ENCODE measurements at regions not wholly inside any gene's neighbourhood (a gene's known extent, or its start where the extent isn't known, plus 50 kb on each side); places are given as distances from the start of the nearest gene placed in this dataset.
A peak's percentile ranks its signal among the peaks of the same experiment; 100 is the strongest.

GRCh38 chr14:44700184-44700583, 193.1 kb upstream of the FSCB start:
- DNase-seq (ENCODE audit: low read depth in 2 of 2), result peak in 1 of 2 donors; percentile 86
- Histone ChIP-seq H3K4me1 (ENCODE audit: control insufficient read depth, extremely low read depth, insufficient read depth, low read length) (no peaks in the 10 kb centered on the region), H3K36me3 (ENCODE audit: control insufficient read depth, insufficient read depth, low read length) (no peaks in the 10 kb centered on the region), H3K9ac (ENCODE audit: insufficient read depth, low read length) (no peak overlapping the region), H2AFZ (ENCODE audit: low read length) (no peak overlapping the region), H3K4me2 (ENCODE audit: extremely low read depth, insufficient read depth, low read length) (no peak overlapping the region), H3K79me2 (ENCODE audit: control insufficient read depth, insufficient read depth, low read length) (no peaks in the 10 kb centered on the region), H3K27me3 (ENCODE audit: control insufficient read depth, insufficient read depth, low read length) (no peaks in the 10 kb centered on the region), H4K20me1 (ENCODE audit: control insufficient read depth, extremely low read depth, insufficient read depth, low read length) (no peaks in the 10 kb centered on the region), H3K4me3 (replicated peaks in 1 of 4; ENCODE audit: control extremely low read depth in 1 of 4, insufficient read depth in 1 of 4, low read depth in 3 of 4, low read length in 4 of 4) (no peak overlapping the region), H3K9me3 (ENCODE audit: control insufficient read depth, insufficient read depth, low read depth, low read length) (no peaks in the 10 kb centered on the region), H3K27ac (ENCODE audit: insufficient read depth, low read length) (no peak overlapping the region)
- TF ChIP-seq EZH2 (IDR thresholded peaks at IDR 0.05; ENCODE audit: low read length, missing control alignments) (no peak), CTCF (conservative IDR thresholded peaks at IDR 0.05 in 1 of 2, IDR thresholded peaks at IDR 0.05 in 1 of 2; ENCODE audit: low read depth in 1 of 2, low read length in 2 of 2) (no peak)

GRCh38 chr14:44699391-44699790, 192.3 kb upstream of the FSCB start:
- Histone ChIP-seq H3K4me3 (replicated peaks in 1 of 4; ENCODE audit: control extremely low read depth in 1 of 4, insufficient read depth in 1 of 4, low read depth in 3 of 4, low read length in 4 of 4) (no peak overlapping the region), H3K36me3 (ENCODE audit: control insufficient read depth, insufficient read depth, low read length) (no peaks in the 10 kb centered on the region), H3K27ac (ENCODE audit: insufficient read depth, low read length) (no peak overlapping the region), H3K27me3 (ENCODE audit: control insufficient read depth, insufficient read depth, low read length) (no peaks in the 10 kb centered on the region), H3K9me3 (ENCODE audit: control insufficient read depth, insufficient read depth, low read depth, low read length) (no peaks in the 10 kb centered on the region), H3K4me1 (ENCODE audit: control insufficient read depth, extremely low read depth, insufficient read depth, low read length) (no peaks in the 10 kb centered on the region), H3K4me2 (ENCODE audit: extremely low read depth, insufficient read depth, low read length) (no peak overlapping the region), H2AFZ (ENCODE audit: low read length) (no peak overlapping the region), H4K20me1 (ENCODE audit: control insufficient read depth, extremely low read depth, insufficient read depth, low read length) (no peaks in the 10 kb centered on the region), H3K9ac (ENCODE audit: insufficient read depth, low read length) (no peak overlapping the region), H3K79me2 (ENCODE audit: control insufficient read depth, insufficient read depth, low read length) (no peaks in the 10 kb centered on the region)
- DNase-seq (ENCODE audit: low read depth in 2 of 2), result no peak
- TF ChIP-seq CTCF (conservative IDR thresholded peaks at IDR 0.05 in 1 of 2, IDR thresholded peaks at IDR 0.05 in 1 of 2; ENCODE audit: low read depth in 1 of 2, low read length in 2 of 2) (no peak), EZH2 (IDR thresholded peaks at IDR 0.05; ENCODE audit: low read length, missing control alignments) (no peak)

GRCh38 chr14:44669496-44669895, 162.4 kb upstream of the FSCB start:
- Histone ChIP-seq H3K4me3 (replicated peaks in 1 of 4; ENCODE audit: control extremely low read depth in 1 of 4, insufficient read depth in 1 of 4, low read depth in 3 of 4, low read length in 4 of 4) (no peak overlapping the region), H3K79me2 (ENCODE audit: control insufficient read depth, insufficient read depth, low read length) (no peaks in the 10 kb centered on the region), H3K4me1 (ENCODE audit: control insufficient read depth, extremely low read depth, insufficient read depth, low read length) (no peaks in the 10 kb centered on the region), H3K36me3 (ENCODE audit: control insufficient read depth, insufficient read depth, low read length) (no peaks in the 10 kb centered on the region), H3K9ac (ENCODE audit: insufficient read depth, low read length) (no peak overlapping the region), H4K20me1 (ENCODE audit: control insufficient read depth, extremely low read depth, insufficient read depth, low read length) (no peaks in the 10 kb centered on the region), H3K4me2 (ENCODE audit: extremely low read depth, insufficient read depth, low read length) (no peak overlapping the region), H3K27ac (ENCODE audit: insufficient read depth, low read length) (no peak overlapping the region), H2AFZ (ENCODE audit: low read length) (no peak overlapping the region), H3K9me3 (ENCODE audit: control insufficient read depth, insufficient read depth, low read depth, low read length) (no peaks in the 10 kb centered on the region), H3K27me3 (ENCODE audit: control insufficient read depth, insufficient read depth, low read length) (no peaks in the 10 kb centered on the region)
- no peak for TF ChIP-seq EZH2 (IDR thresholded peaks at IDR 0.05; ENCODE audit: low read length, missing control alignments)
- no peak for TF ChIP-seq CTCF (conservative IDR thresholded peaks at IDR 0.05 in 1 of 2, IDR thresholded peaks at IDR 0.05 in 1 of 2; ENCODE audit: low read depth in 1 of 2, low read length in 2 of 2)
- no peak for DNase-seq (ENCODE audit: low read depth in 2 of 2)

Measured in fibroblast of lung (primary cell).